Gastrocnemius medialis (tissue), 4 donors: ENCODE measurements at regions not wholly inside any gene's neighbourhood (a gene's known extent, or its start where the extent isn't known, plus 50 kb on each side); places are given as distances from the start of the nearest gene placed in this dataset.
A peak's percentile ranks its signal among the peaks of the same experiment; 100 is the strongest.

Experiments
- ATAC-seq, 2 donors: fragments of 150-250 bp; one replicate each; pipeline ENCODE4 v1.9.1; 2016
- DNase-seq, 2 donors: peaks; one replicate each; pipeline ENCODE4 v3.0.0-alpha.2; 2019
- H3K27ac ChIP-seq, 4 donors: fragments of 200-600 bp; sonication (generic); 1 replicate in 1 of 4; 2 replicates in 3 of 4; pipeline ENCODE4 v1.5.1; 2016 to 2018; ENCODE audit warnings: mild to moderate bottlenecking in 2 of 4, moderate library complexity in 1 of 4
- H3K27me3 ChIP-seq, 3 donors: fragments of 200-600 bp; sonication (generic) in 2 of 3; 1 replicate in 1 of 3; 2 replicates in 2 of 3; pipeline versions ENCODE4 v1.5.1 to v1.6.0; 2016 to 2019; ENCODE audit warnings: mild to moderate bottlenecking in 1 of 3, moderate library complexity in 1 of 3
- H3K36me3 ChIP-seq, 2 donors: fragments of 200-600 bp; sonication (generic) in 1 of 2; one replicate each; pipeline ENCODE4 v1.5.1; 2017 to 2018
- H3K4me1 ChIP-seq, 2 donors: fragments of 200-600 bp; sonication (generic) in 1 of 2; one replicate each; pipeline ENCODE4 v1.5.1; 2016 to 2017; ENCODE audit warnings: mild to moderate bottlenecking in 2 of 2
- H3K4me3 ChIP-seq, 4 donors: fragments of 200-600 bp; sonication (generic) in 3 of 4; 1 replicate in 1 of 4; 2 replicates in 3 of 4; pipeline ENCODE4 v1.5.1; 2016 to 2019; ENCODE audit warnings: mild to moderate bottlenecking in 2 of 4
- H3K9me3 ChIP-seq, 3 donors: fragments of 200-600 bp; sonication (generic) in 2 of 3; 1 replicate in 1 of 3; 2 replicates in 2 of 3; pipeline ENCODE4 v1.5.1; 2016 to 2019
- POLR2A ChIP-seq, 2 donors: fragments of 450-650 bp; IDR thresholded peaks; one replicate each; pipeline ENCODE4 v1.6.1; 2017; ENCODE audit warnings: antibody characterized with exemption in 2 of 2, mild to moderate bottlenecking in 2 of 2, moderate library complexity in 2 of 2
- in situ Hi-C, 4 donors: fragments of 200-750 bp; cut with MboI; loops; one replicate each; pipeline versions ENCODE4 v1.15.0 to v1.8.0; 2017; ENCODE audit warnings: low sequenced_read_pairs in 4 of 4
- intact Hi-C: fragments of 100-400 bp; cut with DNase I; formaldehyde crosslinking; loops from one replicate; pipeline ENCODE4 v1.15.1; 2023; ENCODE audit warnings: low total_unique reads
- TF ChIP-seq, protein P1 (sequence below), 5 experiments: fragments of 450-650 bp in 3 of 5; fragments of 200-600 bp in 2 of 5; sonication (generic) in 2 of 5; IDR thresholded peaks in 4 of 5; conservative IDR thresholded peaks in 1 of 5; 1 replicate in 4 of 5; 2 replicates in 1 of 5; pipeline ENCODE4 v1.5.1; 2016 to 2019; ENCODE audit warnings: antibody characterized with exemption in 5 of 5, mild to moderate bottlenecking in 3 of 5, moderate library complexity in 3 of 5

- no peak for TF ChIP-seq POLR2A (IDR thresholded peaks at IDR 0.05)
- TF ChIP-seq, protein P1, sequence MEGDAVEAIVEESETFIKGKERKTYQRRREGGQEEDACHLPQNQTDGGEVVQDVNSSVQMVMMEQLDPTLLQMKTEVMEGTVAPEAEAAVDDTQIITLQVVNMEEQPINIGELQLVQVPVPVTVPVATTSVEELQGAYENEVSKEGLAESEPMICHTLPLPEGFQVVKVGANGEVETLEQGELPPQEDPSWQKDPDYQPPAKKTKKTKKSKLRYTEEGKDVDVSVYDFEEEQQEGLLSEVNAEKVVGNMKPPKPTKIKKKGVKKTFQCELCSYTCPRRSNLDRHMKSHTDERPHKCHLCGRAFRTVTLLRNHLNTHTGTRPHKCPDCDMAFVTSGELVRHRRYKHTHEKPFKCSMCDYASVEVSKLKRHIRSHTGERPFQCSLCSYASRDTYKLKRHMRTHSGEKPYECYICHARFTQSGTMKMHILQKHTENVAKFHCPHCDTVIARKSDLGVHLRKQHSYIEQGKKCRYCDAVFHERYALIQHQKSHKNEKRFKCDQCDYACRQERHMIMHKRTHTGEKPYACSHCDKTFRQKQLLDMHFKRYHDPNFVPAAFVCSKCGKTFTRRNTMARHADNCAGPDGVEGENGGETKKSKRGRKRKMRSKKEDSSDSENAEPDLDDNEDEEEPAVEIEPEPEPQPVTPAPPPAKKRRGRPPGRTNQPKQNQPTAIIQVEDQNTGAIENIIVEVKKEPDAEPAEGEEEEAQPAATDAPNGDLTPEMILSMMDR (IDR thresholded peaks at IDR 0.05 in 4 of 5, conservative IDR thresholded peaks at IDR 0.05 in 1 of 5), result no peak
- no peak overlapping the region for H3K27ac ChIP-seq
- no peak for ATAC-seq
Measured at GRCh38 chr2:226643946-226644282, 155.7 kb downstream of the IRS1 start.

DNA sequence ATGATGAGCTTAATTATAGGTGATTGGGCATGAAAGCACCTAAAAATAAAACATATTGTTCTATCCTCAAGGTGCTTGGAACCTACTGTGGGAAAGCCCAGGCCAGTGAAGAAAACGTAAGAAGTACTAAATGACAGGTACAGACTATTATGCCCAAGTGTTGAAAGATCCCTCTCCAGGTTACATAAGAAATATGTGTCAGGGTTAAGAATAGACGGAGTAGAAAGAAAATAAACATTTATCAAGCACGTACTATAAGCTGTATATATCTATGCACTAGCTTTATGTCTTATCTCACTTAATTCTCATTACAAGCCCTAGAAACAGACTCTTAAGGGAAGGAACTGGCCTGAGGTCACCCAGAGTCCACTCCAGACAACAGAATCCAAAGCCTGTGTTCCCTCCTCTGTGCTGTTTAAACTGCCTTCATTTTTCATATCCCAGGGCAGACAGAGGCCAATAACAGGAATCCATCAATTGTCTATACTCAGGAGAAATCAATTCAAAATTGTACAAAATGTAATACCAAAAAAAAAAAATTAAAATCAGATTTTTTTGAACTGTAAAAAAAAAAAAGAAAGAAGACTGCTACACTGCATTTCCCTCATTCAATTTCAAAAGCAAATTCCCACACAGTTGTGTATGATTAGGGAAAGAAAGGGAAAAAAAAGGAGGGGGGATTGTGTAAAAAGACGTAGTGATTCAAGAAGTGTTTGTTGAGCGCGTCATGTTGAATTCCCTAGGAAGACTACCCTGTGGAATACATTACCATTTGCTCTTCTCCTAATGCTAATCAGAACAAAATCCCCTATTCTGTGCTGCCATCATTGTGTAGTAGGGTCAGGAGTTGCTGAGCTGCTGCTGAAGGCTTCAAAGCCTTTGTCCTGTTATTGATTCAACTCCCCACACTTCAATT, 156.3 kb downstream of the IRS1 start:
- no peak overlapping the region for H3K4me3 ChIP-seq
- peak in 1 of 2 donors; percentile 46 for ATAC-seq
- no peaks in the 10 kb centered on the region for H3K36me3 ChIP-seq
- DNase-seq, result no peak
- in situ Hi-C loops (no loop called here), intact Hi-C loops (no loop called here)
- no peak overlapping the region for H3K27ac ChIP-seq
- no peaks in the 10 kb centered on the region for H3K27me3 ChIP-seq
- H3K4me1 ChIP-seq, result peaks cover 7% of the 10 kb centered on the region in 2 donors
- no peak for TF ChIP-seq POLR2A (IDR thresholded peaks at IDR 0.05)
- TF ChIP-seq, protein P1 (IDR thresholded peaks at IDR 0.05 in 4 of 5, conservative IDR thresholded peaks at IDR 0.05 in 1 of 5), result no peak
- peaks cover 0 to 4% (median 0%) of the 10 kb centered on the region in 3 donors for H3K9me3 ChIP-seq

More at GRCh38 chr2:226643946-226644282, 155.7 kb downstream of the IRS1 start:
- in situ Hi-C loops, result no loop called here
- Histone ChIP-seq H3K36me3 (no peaks in the 10 kb centered on the region), H3K27me3 (no peaks in the 10 kb centered on the region), H3K4me3 (no peak overlapping the region), H3K4me1 (peaks cover 7% of the 10 kb centered on the region in 2 donors), H3K9me3 (peaks cover 0 to 4% (median 0%) of the 10 kb centered on the region in 3 donors)
- intact Hi-C loops, result no loop called here
- DNase-seq, result no peak

GRCh38 chr2:226641008-226641407, 158.6 kb downstream of the IRS1 start:
- no peak for TF ChIP-seq POLR2A (IDR thresholded peaks at IDR 0.05)
- TF ChIP-seq, protein P1 (IDR thresholded peaks at IDR 0.05 in 4 of 5, conservative IDR thresholded peaks at IDR 0.05 in 1 of 5), result no peak
- Histone ChIP-seq H3K27ac (no peak overlapping the region), H3K4me1 (peaks cover 7% of the 10 kb centered on the region in 2 donors), H3K4me3 (no peak overlapping the region), H3K9me3 (peaks cover 0 to 4% (median 0%) of the 10 kb centered on the region in 3 donors), H3K27me3 (no peaks in the 10 kb centered on the region), H3K36me3 (no peaks in the 10 kb centered on the region)
- ATAC-seq (no peak), DNase-seq (no peak)
- in situ Hi-C loops, result no loop called here
- intact Hi-C loops, result no loop called here

- Histone ChIP-seq H3K36me3 (no peaks in the 10 kb centered on the region), H3K4me3 (no peak overlapping the region), H3K27ac (no peak overlapping the region), H3K9me3 (peaks cover 0 to 4% (median 0%) of the 10 kb centered on the region in 3 donors), H3K27me3 (no peaks in the 10 kb centered on the region), H3K4me1 (peaks cover 7 to 9% of the 10 kb centered on the region in 2 donors)
- intact Hi-C loops (no loop called here), in situ Hi-C loops (no loop called here)
- DNase-seq, result no peak
- no peak for ATAC-seq
- TF ChIP-seq POLR2A (IDR thresholded peaks at IDR 0.05), result no peak
- TF ChIP-seq, protein P1 (IDR thresholded peaks at IDR 0.05 in 4 of 5, conservative IDR thresholded peaks at IDR 0.05 in 1 of 5), result no peak
Measured at GRCh38 chr2:226640501-226640900, 159.1 kb downstream of the IRS1 start.
